Mesodermal cell (in vitro differentiated cells): ENCODE measurements at regions not wholly inside any gene's neighbourhood (a gene's known extent, or its start where the extent isn't known, plus 50 kb on each side); places are given as distances from the start of the nearest gene placed in this dataset.

ENCODE experiments used
- H3K27ac ChIP-seq: 2 replicates; pipeline ENCODE4 v1.7.0; 2013; ENCODE audit warnings: mild to moderate bottlenecking, low read depth, low read length, moderate library complexity; ENCODE audit not compliant: severe bottlenecking
- H3K36me3 ChIP-seq: 2 replicates; pipeline ENCODE4 v1.7.1; 2013; ENCODE audit warnings: mild to moderate bottlenecking, low read length, moderate library complexity; ENCODE audit not compliant: control insufficient read depth, insufficient read depth
- H3K4me1 ChIP-seq: one replicate; pipeline ENCODE4 v1.7.1; 2013; ENCODE audit warnings: mild to moderate bottlenecking, low read length; ENCODE audit not compliant: insufficient read depth, control insufficient read depth, poor library complexity, severe bottlenecking
- H3K4me3 ChIP-seq: 2 replicates; pipeline ENCODE4 v1.7.0; 2013; ENCODE audit warnings: low read length, control low read depth, mild to moderate bottlenecking; ENCODE audit not compliant: insufficient read depth, poor library complexity, severe bottlenecking; ENCODE audit errors: extremely low read depth
- H3K9me3 ChIP-seq: 2 replicates; pipeline ENCODE4 v1.7.1; 2013; ENCODE audit warnings: mild to moderate bottlenecking, low read length, moderate library complexity; ENCODE audit not compliant: control insufficient read depth
- WGBS, 2 experiments: methylation state at CpG; one replicate each; pipeline ENCODE4 v1.1.5; 2013; ENCODE audit warnings: missing lambda C conversion rate in 2 of 2; ENCODE audit not compliant: insufficient coverage in 2 of 2; 5-methylcytosine and 5-hydroxymethylcytosine counted together

GRCh38 chr1:173112129-173112528 is 61.4 kb upstream of the TNFSF18 start:
- H3K36me3 ChIP-seq = no peaks in the 10 kb centered on the region

GRCh38 chr1:173107696-173108095 is 57.0 kb upstream of the TNFSF18 start:
- Histone ChIP-seq H3K9me3 (peaks cover 15% of the 10 kb centered on the region), H3K4me1 (no peaks in the 10 kb centered on the region), H3K4me3 (no peak overlapping the region), H3K36me3 (no peaks in the 10 kb centered on the region), H3K27ac (no peak overlapping the region)
- no CpG with 5 or more reads among the region's 2 CpGs for WGBS, 2 experiments

More at GRCh38 chr1:173112129-173112528, 61.4 kb upstream of the TNFSF18 start:
- Histone ChIP-seq H3K27ac (no peak overlapping the region), H3K9me3 (peaks cover 15% of the 10 kb centered on the region), H3K4me3 (no peak overlapping the region), H3K4me1 (no peaks in the 10 kb centered on the region)

GRCh38 chr1:173103006-173103405 is 52.3 kb upstream of the TNFSF18 start:
- Histone ChIP-seq H3K9me3 (peaks cover 2% of the 10 kb centered on the region), H3K27ac (no peak overlapping the region), H3K36me3 (no peaks in the 10 kb centered on the region), H3K4me3 (no peak overlapping the region), H3K4me1 (no peaks in the 10 kb centered on the region)
- 100% methylated on average over 1 of the region's 2 CpGs; no CpG with 5 or more reads in 1 of the 2 experiments for WGBS, 2 experiments

- no peak overlapping the region for H3K4me3 ChIP-seq
- H3K4me1 ChIP-seq = no peaks in the 10 kb centered on the region
- H3K36me3 ChIP-seq = no peaks in the 10 kb centered on the region
- no peak overlapping the region for H3K27ac ChIP-seq
- no peaks in the 10 kb centered on the region for H3K9me3 ChIP-seq
- WGBS, 2 experiments = no CpG with 5 or more reads among the region's 1 CpG
Measured at GRCh38 chr1:173101589-173101988, 50.8 kb upstream of the TNFSF18 start.

GRCh38 chr1:173100476-173101107 is 49.9 kb upstream of the TNFSF18 start:
- no peaks in the 10 kb centered on the region for H3K4me1 ChIP-seq
- no peak overlapping the region for H3K27ac ChIP-seq
- H3K36me3 ChIP-seq = no peaks in the 10 kb centered on the region
- WGBS, 2 experiments = no CpG with 5 or more reads among the region's 1 CpG
- no peaks in the 10 kb centered on the region for H3K9me3 ChIP-seq
- H3K4me3 ChIP-seq = no peak overlapping the region
